ENCODE measurements at regions not wholly inside any gene's neighbourhood (a gene's known extent, or its start where the extent isn't known, plus 50 kb on each side); places are given as distances from the start of the nearest gene placed in this dataset.

GRCh38 chr16:54340531-54340930, 53.9 kb upstream of the IRX3 start:
- DNase-seq (ENCODE audit: low spot score in 2 of 2) (no peak), ATAC-seq (no peak)
- peaks cover 0 to 3% of the 10 kb centered on the region in 2 donors for H3K9me3 Mint-ChIP-seq
- no peak overlapping the region for H3K27ac Mint-ChIP-seq
- peaks cover 0 to 4% of the 10 kb centered on the region in 2 donors for H3K36me3 Mint-ChIP-seq

GRCh38 chr16:54336631-54337204, 50.1 kb upstream of the IRX3 start:
- Mint-ChIP-seq H3K9me3 (peaks cover 0 to 3% of the 10 kb centered on the region in 2 donors), H3K27ac (no peak overlapping the region), H3K36me3 (peaks cover 0 to 4% of the 10 kb centered on the region in 2 donors)
- ATAC-seq (no peak), DNase-seq (ENCODE audit: low spot score in 2 of 2) (no peak)

Measured in activated naive CD4-positive, alpha-beta T cell treated with anti-CD3 and anti-CD28 coated beads, Interleukin-2, amount 50 U/mL, for 72 hours (primary cell).